Thyroid gland (tissue), 4 donors: ENCODE measurements at regions not wholly inside any gene's neighbourhood (a gene's known extent, or its start where the extent isn't known, plus 50 kb on each side); places are given as distances from the start of the nearest gene placed in this dataset.

Experiments
- POLR2A ChIP-seq, 2 donors: fragments of 450-650 bp; IDR thresholded peaks; one replicate each; pipeline ENCODE4 v1.6.1; 2017; ENCODE audit warnings: antibody characterized with exemption in 2 of 2, mild to moderate bottlenecking in 2 of 2, moderate library complexity in 1 of 2
- TF ChIP-seq, protein P1 (sequence below), 6 experiments: fragments of 200-600 bp in 3 of 6; fragments of 450-650 bp in 3 of 6; sonication (generic) in 3 of 6; IDR thresholded peaks; one replicate each; pipeline ENCODE4 v1.5.1; 2016 to 2019; ENCODE audit warnings: antibody characterized with exemption in 6 of 6, mild to moderate bottlenecking in 2 of 6, inconsistent platforms in 1 of 6, moderate library complexity in 1 of 6

DNA sequence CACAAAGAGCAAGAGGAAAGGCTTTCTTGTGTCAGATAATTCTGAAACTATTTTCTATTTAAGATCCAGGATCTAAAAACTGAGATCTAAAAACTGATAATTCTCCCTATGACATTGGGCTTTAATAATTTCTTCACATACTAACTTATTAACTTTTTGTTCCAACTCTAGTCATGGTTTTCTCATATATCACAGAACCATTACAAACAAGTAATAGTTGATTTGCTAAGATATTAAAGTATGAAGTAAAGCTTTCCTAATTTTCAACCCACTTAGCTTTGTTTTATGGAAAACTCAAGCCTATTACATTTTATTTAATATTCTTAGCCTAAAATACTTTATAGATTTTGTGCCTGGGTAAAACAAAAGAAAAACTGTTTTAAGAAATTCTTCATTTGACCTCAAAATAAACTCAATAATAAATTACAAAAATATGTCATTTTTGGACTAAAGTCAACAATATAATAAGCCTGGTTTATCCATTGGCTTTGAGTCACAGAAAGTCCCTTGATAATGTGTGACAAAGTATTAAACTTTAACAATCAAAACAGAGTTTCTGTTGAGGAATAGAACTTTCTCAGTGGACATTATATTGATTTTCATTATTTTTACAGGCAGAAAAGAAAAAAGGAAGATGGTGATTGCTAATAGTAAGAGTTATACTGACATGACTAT lies 1142.9 kb upstream of the SORCS1 start:
- TF ChIP-seq, protein P1, sequence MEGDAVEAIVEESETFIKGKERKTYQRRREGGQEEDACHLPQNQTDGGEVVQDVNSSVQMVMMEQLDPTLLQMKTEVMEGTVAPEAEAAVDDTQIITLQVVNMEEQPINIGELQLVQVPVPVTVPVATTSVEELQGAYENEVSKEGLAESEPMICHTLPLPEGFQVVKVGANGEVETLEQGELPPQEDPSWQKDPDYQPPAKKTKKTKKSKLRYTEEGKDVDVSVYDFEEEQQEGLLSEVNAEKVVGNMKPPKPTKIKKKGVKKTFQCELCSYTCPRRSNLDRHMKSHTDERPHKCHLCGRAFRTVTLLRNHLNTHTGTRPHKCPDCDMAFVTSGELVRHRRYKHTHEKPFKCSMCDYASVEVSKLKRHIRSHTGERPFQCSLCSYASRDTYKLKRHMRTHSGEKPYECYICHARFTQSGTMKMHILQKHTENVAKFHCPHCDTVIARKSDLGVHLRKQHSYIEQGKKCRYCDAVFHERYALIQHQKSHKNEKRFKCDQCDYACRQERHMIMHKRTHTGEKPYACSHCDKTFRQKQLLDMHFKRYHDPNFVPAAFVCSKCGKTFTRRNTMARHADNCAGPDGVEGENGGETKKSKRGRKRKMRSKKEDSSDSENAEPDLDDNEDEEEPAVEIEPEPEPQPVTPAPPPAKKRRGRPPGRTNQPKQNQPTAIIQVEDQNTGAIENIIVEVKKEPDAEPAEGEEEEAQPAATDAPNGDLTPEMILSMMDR (IDR thresholded peaks at IDR 0.05) = no peak
- TF ChIP-seq POLR2A (IDR thresholded peaks at IDR 0.05) = no peak
